Esophagus mucosa (tissue), 1 donor: ENCODE measurements at regions not wholly inside any gene's neighbourhood (a gene's known extent, or its start where the extent isn't known, plus 50 kb on each side); places are given as distances from the start of the nearest gene placed in this dataset.
"Not testable (repeated sequence)": the region's sequence is repeated elsewhere in the genome, so short reads cannot be mapped to it uniquely, and the experiment has no call there.

Source experiments
- ATAC-seq: fragments of 200-7000 bp; cut with Tn5 transposase; one replicate; pipeline ENCODE4 v1.9.1; 2020
- donor health status: DM: yes; HTN: yes; CAD: no.

GRCh38 chr3:152100491-152101132 lies 168.1 kb upstream of the MBNL1 start:
- ATAC-seq = no peak

GRCh38 chr3:152102410-152102809 lies 166.3 kb upstream of the MBNL1 start:
- no peak for ATAC-seq

DNA sequence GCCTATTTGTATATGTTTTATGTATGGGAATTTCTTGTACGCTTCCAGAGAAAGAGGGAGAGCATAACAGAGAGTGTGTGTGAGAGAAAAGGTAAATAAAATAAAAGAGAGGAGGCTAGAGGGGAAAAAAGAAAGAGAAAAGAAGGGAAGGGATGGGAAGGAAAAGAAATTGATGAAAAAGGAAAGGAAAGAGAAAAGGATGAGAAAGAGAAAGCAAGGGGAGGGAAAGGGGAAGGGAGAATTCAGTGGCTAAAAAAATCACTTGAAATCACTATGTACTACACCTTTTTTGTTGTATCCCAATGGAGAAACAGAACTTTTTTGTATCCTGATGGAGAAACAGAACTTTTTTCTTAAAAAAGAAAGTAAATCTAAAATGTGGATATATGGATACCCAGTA lies 165.5 kb upstream of the MBNL1 start:
- no peak for ATAC-seq

DNA sequence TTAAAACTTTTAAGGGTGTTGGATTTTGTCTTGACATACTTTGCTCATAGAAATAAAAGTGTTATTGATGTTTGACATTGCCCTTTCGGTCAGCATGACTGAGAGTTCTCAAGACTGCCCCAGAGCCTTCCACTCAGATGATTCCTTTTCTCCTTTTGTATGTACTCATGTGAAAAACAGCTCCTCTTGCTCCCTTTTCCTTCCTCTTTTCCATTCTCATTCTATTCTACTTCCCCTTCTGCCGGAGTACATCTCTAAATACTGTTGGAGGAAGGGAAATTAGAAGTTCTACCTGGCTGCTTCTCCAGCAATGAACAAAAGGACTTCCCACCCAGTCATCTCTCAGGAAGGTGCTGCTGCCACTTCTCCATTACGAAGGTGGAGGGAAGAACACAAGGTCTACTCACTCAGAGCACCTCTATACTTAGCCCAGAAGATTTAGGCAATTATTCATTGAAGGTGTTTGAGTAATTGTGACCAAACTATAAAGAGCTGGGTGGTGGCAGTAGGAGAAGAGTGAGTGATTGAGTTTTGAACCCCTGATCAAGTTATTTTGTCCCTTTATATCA lies 163.8 kb upstream of the MBNL1 start:
- no peak for ATAC-seq

- ATAC-seq = no peak
Observed at GRCh38 chr3:152105446-152105845, 163.3 kb upstream of the MBNL1 start.

DNA sequence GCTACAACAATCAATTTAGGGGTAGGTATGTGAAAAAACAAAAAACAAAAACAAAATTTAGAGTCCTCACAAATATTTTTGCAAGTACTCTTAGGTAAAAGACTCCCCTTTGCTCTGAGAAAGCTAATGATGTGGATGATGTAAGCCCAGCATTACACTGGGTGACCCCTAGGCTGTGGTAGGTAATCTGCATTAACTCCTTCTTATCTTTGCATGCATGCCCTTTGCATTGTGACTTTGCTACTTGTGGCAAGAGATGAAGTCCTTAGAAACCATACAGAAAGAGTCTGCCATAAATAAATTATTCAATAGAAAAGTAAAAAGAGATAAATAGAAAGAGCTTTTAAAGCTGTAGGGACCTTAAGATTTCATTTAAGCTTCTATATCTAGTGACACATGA lies 159.7 kb upstream of the MBNL1 start:
- ATAC-seq = no peak

DNA sequence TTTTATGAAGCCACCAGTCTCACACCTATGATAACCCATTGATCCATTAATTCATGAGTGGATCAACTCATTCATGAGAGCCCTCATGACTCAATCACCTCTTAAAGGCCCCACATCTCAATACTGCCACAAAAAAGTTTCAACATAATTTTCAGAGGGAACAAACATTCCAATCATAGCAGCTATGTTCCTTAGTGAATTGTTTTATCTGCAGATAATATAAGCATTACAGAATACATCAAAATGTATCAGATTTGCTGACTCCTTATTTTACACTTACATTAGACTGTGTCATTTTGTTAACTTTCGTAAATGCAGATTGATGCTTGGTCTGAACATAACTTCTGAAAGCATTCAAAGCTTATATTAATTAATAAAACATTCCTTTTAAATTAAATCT lies 155.3 kb upstream of the MBNL1 start:
- ATAC-seq = no peak

- no peak for ATAC-seq
Observed at GRCh38 chr3:152113992-152114651, 154.6 kb upstream of the MBNL1 start.

DNA sequence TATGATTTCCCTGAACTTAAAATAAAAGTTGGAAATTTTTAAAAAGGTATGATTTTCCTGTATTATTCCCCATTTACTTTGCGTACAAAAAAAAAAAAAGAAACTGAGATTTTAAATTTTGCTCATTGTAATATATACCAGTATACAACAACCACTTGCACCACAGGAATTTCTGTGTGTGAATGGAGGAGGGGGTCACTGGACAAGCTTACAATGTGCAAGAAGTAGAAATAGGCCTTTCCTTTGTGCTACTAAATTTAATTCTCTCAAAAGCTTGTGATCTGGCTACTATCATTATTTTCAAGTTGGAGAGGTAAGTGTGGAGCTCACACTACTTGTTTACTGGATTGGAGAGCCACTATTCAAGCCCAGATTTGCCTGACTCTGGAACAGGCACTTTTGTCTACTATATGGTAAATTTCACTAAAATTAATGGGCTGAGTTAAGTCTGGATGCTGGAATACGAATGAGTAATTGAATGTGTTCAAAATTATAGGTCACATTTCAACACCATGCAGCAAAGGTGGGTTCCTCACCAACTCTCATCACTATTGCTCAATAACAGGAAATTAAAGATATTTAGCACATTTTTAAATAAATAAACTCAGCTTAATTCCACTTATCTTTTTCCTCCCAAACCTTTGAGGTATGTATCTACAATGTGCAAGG lies 148.0 kb upstream of the MBNL1 start:
- ATAC-seq = no peak

GRCh38 chr3:152121270-152121636 lies 147.5 kb upstream of the MBNL1 start:
- ATAC-seq = no peak

DNA sequence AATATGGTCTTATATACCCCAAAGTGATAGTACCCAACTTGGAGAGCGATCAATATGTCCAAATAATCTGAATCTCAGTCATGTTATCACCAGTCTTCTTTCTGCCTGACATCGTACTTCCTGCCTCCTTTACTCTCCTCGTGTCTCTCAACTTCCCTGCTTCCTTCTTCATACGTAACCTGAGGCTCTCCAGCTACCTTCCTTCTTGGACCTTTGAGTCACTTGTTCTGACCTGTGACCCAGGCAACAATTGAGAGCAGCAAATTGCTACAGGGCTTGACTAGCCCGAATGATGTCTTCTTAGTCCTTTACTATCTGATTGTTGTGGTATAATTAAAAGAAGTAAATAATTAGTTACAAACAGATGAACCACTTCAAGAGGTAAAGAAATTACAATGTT lies 145.9 kb upstream of the MBNL1 start:
- no peak for ATAC-seq

DNA sequence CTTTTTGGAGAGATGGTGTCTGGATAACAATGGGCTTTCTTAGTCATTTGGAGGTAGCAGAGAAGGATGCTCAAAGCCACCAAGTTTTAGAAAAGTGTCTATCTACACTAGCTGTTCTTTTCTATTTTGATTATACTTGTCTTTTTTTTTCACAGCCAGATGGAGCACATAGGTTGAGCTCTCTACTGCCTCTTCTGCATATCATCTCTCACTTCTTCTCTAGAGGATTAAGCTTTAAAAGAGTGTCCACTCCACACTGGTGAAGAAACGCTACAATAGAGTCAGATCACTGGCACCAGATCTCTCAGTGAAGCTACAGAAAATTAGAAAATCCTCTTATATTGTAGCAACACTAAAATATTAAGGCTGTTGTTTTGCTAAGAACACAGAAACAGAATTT lies 145.3 kb upstream of the MBNL1 start:
- ATAC-seq = no peak

DNA sequence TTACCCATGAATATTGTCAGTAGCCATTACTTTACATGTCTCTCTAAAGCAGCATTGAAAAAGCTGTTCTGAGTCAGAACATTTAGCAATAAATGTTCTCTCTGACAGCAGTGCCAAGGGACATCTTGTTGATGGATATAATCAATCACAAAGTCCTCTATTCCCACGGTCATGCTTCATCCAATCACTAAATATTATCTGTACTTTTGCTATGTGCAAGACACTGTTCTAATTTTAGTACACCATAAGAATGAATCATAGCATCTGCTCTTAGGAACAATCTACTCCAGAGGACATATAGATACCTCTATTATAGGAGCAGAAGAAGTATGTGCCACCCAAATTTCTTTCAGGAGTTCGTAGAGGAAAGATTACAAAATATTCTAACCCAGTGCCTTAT lies 142.5 kb upstream of the MBNL1 start:
- no peak for ATAC-seq

GRCh38 chr3:152127058-152127457 lies 141.7 kb upstream of the MBNL1 start:
- no peak for ATAC-seq

- ATAC-seq = no peak
Observed at GRCh38 chr3:152128356-152128755, 140.4 kb upstream of the MBNL1 start.

DNA sequence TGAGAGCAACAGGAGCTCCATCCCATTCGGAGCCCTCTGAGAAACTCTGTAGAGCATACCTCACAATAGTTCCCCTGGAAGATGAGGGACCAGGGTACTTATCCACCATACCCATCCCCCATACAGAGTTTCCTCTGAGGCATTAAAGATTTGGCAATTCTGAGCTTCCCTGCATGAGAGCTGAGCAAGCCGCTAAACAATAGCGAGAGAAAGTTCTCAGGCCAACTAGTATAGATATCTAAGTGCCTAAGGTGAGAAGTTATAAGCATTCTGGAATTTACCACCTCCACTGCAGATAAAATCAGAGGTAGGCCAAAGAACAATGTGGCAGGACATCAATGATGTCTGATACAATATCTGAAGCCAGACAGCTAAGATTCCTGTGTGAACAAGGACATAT lies 129.1 kb upstream of the MBNL1 start:
- ATAC-seq = no peak

DNA sequence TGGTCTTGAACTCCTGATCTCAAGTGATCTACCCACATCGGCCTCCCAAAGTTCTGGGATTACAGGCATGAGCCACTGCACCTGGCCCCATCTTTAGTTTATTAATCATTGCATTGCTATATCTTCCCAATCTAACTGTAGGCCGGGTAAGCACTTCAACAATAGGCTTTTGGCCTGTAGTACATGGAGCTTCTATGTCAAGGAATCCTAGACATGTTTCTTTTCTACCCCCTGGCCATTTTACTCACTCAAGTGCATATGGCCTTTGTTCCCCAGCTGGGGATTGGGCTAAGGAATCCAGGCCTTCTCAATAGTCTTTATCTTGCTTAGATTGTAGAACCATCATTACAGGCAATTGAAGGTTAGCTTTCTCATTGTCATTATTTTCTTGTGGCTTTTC lies 122.3 kb upstream of the MBNL1 start:
- no peak for ATAC-seq

DNA sequence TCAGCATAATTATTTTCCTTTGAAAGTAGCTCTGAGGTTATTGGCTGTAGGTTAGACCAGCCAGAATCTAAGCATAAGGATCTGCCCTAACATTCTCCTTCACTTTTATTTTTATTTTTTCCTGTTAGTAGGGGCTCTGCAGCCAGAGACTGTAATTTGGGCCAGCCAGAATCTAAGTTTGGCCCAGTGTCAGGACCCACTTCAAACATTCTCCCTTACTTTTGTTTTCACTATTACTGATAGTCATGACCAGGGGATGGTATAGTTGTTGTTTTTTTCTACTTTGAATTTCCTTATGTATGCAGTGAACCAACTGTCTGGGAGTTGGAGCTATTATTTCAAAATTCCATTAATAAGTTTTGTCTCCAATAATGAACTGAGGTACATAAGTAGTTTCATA lies 121.0 kb upstream of the MBNL1 start:
- no peak for ATAC-seq

GRCh38 chr3:152148579-152148978 lies 120.2 kb upstream of the MBNL1 start:
- ATAC-seq = no peak

DNA sequence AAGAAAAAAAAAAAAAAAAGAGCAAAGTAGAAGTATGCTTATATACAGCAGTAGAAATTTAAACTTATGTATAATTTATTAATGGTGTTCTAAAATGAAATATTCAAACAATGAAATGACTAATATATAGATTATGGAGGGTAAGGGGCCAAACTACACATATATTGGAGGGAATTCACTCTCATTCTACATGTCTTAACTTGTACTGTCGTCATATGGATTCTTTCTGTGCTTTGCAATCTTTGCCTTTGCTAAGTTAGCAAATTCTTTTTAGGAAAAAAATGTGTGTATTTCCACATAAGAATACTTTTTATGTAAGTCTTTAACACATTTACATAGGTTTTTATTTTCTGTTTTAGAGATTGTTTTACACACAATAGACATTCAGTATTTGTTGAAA lies 118.9 kb upstream of the MBNL1 start:
- no peak for ATAC-seq

DNA sequence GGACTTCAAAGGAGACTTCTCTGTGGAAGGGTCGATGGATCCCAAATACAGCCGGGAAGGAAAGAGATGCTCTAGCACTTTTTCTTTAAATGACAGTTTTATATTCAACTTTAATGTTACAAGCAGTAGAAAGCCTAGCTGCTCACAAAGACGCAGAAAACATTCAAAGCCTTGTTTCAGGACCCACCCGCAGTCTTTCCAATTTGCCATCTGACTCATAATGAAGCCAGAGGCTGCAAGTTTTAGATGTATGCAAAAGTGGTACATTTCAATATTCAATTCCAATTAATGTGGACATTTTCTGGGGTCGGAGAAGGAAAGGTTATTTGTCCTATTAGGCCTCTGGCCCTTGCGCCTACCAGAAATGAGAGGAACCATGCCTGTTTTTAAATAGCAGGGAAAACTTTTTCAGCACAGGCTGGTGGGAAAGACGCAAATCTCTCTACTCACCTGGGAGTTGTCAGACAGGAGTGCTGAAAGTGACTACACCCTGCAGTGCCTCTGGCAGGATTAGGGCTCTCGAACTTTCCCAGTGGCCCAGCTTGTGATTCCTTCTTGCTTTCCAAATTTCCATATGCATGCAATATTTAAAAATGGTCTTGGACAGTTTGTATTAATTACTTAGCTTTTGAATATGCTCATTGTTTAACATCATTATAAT lies 117.4 kb upstream of the MBNL1 start:
- peak; percentile 80 for ATAC-seq

GRCh38 chr3:152151877-152152765 lies 116.6 kb upstream of the MBNL1 start:
- not testable (repeated sequence) for ATAC-seq
